ENCODE measurements at regions not wholly inside any gene's neighbourhood (a gene's known extent, or its start where the extent isn't known, plus 50 kb on each side); places are given as distances from the start of the nearest gene placed in this dataset.

DNA sequence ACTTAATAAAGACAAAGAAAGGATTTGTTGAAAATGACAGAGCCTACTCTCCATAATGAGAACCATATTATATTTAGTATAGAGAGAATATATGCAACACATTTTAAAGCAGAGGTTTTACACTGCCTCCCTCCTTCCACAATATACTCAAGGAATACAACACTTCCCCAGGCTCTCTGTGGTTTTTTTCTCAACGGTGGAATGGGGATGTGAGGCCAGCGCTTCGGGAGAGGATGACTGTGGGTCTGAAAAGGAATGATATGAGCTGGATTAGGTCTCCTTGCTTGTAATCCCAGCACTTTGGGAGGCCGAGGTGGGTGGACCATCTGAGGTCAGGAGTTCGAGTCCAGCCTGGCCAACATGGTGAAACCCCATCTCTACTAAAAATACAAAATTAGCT, 348.7 kb upstream of the KLF3 start:
- Histone ChIP-seq H3K9ac (ENCODE audit: insufficient read depth in 1 of 2, low read depth in 2 of 2, low read length in 2 of 2) (no peak overlapping the region), H3K36me3 (ENCODE audit: control insufficient read depth, insufficient read depth, low read length) (no peaks in the 10 kb centered on the region), H3K27me3 (ENCODE audit: control insufficient read depth in 2 of 2, insufficient read depth in 2 of 2, low read length in 2 of 2) (no peaks in the 10 kb centered on the region), H3K4me3 (no peak overlapping the region), H3K9me1 (ENCODE audit: control insufficient read depth, insufficient read depth, low read length) (no peaks in the 10 kb centered on the region), H2AFZ (ENCODE audit: low read depth, low read length) (no peak overlapping the region), H3K79me2 (ENCODE audit: control insufficient read depth, insufficient read depth, low read length) (no peaks in the 10 kb centered on the region), H3K4me2 (ENCODE audit: insufficient read depth, low read length) (no peak overlapping the region), H3K9me3 (replicated peaks; ENCODE audit: control insufficient read depth, insufficient read depth, low read depth, low read length) (peaks cover 2% of the 10 kb centered on the region), H3K27ac (ENCODE audit: extremely low read depth, low read depth, low read length) (no peak overlapping the region), H4K20me1 (replicated peaks; ENCODE audit: control insufficient read depth, insufficient read depth, low read length) (no peaks in the 10 kb centered on the region), H3K4me1 (replicated peaks in 1 of 2; ENCODE audit: control insufficient read depth in 2 of 2, insufficient read depth in 2 of 2, low read length in 2 of 2) (peaks cover 11 to 38% of the 10 kb centered on the region in 2 experiments)
- no TSS peak for BruUV-seq (replicated peaks)
- intact Hi-C loops (cut with micrococcal nuclease) (loop anchor here (5.0 kb wide), 2 partner anchors 73 to 248 kb away; no protein-coding TSS in a partner anchor), in situ Hi-C loops (cut with MboI) (loop anchor here (5.0 to 10.0 kb wide), 3 partner anchors 133 to 357 kb away; no protein-coding TSS in a partner anchor)
- ChIA-PET CTCF (ENCODE audit: low intra/inter-chr PET ratio) (interaction anchor here (0.5 kb wide), 1 partner anchor 287 kb away, joined by 4 read pairs; no protein-coding TSS in a partner anchor), POLR2A (interaction anchor here (0.8 to 0.9 kb wide), 2 partner anchors 13 to 20 kb away, joined by 3 read pairs; no protein-coding TSS in a partner anchor)
- DNase-seq (ENCODE audit: extremely low read depth in 1 of 4, low spot score in 3 of 4) (no peak), ATAC-seq (no peak), FAIRE-seq (no peak)
- 62% methylated on average over 3 of the region's 5 CpGs for WGBS (ENCODE audit: insufficient coverage, low coverage, missing lambda C conversion rate)
- TF ChIP-seq ZNF444 (CRISPR knock-in tag; IDR thresholded peaks at IDR 0.05) (no peak), RNF2 (IDR thresholded peaks at IDR 0.05) (no peak), SRSF1 (IDR thresholded peaks at IDR 0.05; ENCODE audit: low read depth, low read length) (no peak), KLF16 (IDR thresholded peaks at IDR 0.05) (no peak), NELFE (IDR thresholded peaks at IDR 0.05; ENCODE audit: insufficient read depth, insufficient read length) (no peak)
- TF ChIP-seq, protein P1, sequence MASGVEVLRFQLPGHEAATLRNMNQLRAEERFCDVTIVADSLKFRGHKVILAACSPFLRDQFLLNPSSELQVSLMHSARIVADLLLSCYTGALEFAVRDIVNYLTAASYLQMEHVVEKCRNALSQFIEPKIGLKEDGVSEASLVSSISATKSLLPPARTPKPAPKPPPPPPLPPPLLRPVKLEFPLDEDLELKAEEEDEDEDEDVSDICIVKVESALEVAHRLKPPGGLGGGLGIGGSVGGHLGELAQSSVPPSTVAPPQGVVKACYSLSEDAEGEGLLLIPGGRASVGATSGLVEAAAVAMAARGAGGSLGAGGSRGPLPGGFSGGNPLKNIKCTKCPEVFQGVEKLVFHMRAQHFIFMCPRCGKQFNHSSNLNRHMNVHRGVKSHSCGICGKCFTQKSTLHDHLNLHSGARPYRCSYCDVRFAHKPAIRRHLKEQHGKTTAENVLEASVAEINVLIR (CRISPR knock-in tag; IDR thresholded peaks at IDR 0.05), result no peak
- TF ChIP-seq, protein P2, sequence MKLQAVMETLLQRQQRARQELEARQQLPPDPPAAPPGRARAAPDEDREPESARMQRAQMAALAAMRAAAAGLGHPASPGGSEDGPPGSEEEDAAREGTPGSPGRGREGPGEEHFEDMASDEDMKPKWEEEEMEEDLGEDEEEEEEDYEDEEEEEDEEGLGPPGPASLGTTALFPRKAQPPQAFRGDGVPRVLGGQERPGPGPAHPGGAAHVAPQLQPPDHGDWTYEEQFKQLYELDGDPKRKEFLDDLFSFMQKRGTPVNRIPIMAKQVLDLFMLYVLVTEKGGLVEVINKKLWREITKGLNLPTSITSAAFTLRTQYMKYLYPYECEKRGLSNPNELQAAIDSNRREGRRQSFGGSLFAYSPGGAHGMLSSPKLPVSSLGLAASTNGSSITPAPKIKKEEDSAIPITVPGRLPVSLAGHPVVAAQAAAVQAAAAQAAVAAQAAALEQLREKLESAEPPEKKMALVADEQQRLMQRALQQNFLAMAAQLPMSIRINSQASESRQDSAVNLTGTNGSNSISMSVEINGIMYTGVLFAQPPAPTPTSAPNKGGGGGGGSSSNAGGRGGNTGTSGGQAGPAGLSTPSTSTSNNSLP (IDR thresholded peaks at IDR 0.05; ENCODE audit: borderline replicate concordance, low read depth, low read length), result no peak
- TF ChIP-seq, protein P3, sequence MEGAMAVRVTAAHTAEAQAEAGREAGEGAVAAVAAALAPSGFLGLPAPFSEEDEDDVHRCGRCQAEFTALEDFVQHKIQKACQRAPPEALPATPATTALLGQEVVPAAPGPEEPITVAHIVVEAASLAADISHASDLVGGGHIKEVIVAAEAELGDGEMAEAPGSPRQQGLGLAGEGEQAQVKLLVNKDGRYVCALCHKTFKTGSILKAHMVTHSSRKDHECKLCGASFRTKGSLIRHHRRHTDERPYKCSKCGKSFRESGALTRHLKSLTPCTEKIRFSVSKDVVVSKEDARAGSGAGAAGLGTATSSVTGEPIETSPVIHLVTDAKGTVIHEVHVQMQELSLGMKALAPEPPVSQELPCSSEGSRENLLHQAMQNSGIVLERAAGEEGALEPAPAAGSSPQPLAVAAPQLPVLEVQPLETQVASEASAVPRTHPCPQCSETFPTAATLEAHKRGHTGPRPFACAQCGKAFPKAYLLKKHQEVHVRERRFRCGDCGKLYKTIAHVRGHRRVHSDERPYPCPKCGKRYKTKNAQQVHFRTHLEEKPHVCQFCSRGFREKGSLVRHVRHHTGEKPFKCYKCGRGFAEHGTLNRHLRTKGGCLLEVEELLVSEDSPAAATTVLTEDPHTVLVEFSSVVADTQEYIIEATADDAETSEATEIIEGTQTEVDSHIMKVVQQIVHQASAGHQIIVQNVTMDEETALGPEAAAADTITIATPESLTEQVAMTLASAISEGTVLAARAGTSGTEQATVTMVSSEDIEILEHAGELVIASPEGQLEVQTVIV (CRISPR knock-in tag; IDR thresholded peaks at IDR 0.05; ENCODE audit: borderline replicate concordance), result no peak
- TF ChIP-seq, protein P4, sequence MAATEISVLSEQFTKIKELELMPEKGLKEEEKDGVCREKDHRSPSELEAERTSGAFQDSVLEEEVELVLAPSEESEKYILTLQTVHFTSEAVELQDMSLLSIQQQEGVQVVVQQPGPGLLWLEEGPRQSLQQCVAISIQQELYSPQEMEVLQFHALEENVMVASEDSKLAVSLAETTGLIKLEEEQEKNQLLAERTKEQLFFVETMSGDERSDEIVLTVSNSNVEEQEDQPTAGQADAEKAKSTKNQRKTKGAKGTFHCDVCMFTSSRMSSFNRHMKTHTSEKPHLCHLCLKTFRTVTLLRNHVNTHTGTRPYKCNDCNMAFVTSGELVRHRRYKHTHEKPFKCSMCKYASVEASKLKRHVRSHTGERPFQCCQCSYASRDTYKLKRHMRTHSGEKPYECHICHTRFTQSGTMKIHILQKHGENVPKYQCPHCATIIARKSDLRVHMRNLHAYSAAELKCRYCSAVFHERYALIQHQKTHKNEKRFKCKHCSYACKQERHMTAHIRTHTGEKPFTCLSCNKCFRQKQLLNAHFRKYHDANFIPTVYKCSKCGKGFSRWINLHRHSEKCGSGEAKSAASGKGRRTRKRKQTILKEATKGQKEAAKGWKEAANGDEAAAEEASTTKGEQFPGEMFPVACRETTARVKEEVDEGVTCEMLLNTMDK (IDR thresholded peaks at IDR 0.05; ENCODE audit: borderline replicate concordance, insufficient read depth, low read depth, low read length, poor library complexity, severe bottlenecking), result no peak

Data from K562 (cell line).